ENCODE measurements at regions not wholly inside any gene's neighbourhood (a gene's known extent, or its start where the extent isn't known, plus 50 kb on each side); places are given as distances from the start of the nearest gene placed in this dataset.

- DNase-seq (ENCODE audit: low read depth) = no peak
These were observed 1119.9 kb upstream of the AUTS2 start for GRCh38 chr7:68478326-68478725.

GRCh38 chr7:68482800-68483199 is 1115.5 kb upstream of the AUTS2 start:
- no peak for DNase-seq (ENCODE audit: low read depth)

- DNase-seq (ENCODE audit: low read depth) = no peak
These were observed 1113.5 kb upstream of the AUTS2 start for GRCh38 chr7:68484731-68485130.

GRCh38 chr7:68485253-68485917 is 1112.9 kb upstream of the AUTS2 start:
- DNase-seq (ENCODE audit: low read depth) = no peak

GRCh38 chr7:68488341-68489060 is 1109.8 kb upstream of the AUTS2 start:
- DNase-seq (ENCODE audit: low read depth) = no peak

GRCh38 chr7:68491523-68492358 is 1106.5 kb upstream of the AUTS2 start:
- DNase-seq (ENCODE audit: low read depth) = no peak

- no peak for DNase-seq (ENCODE audit: low read depth)
These were observed 1106.0 kb upstream of the AUTS2 start for GRCh38 chr7:68492359-68492690.

- DNase-seq (ENCODE audit: low read depth) = no peak
These were observed 1094.9 kb upstream of the AUTS2 start for GRCh38 chr7:68503400-68503799.

- no peak for DNase-seq (ENCODE audit: low read depth)
These were observed 1093.6 kb upstream of the AUTS2 start for GRCh38 chr7:68504716-68505115.

- DNase-seq (ENCODE audit: low read depth) = no peak
These were observed 1092.6 kb upstream of the AUTS2 start for GRCh38 chr7:68505721-68506120.

- no peak for DNase-seq (ENCODE audit: low read depth)
These were observed 1090.6 kb upstream of the AUTS2 start for GRCh38 chr7:68507668-68508067.

GRCh38 chr7:68509054-68509453 is 1089.2 kb upstream of the AUTS2 start:
- DNase-seq (ENCODE audit: low read depth) = no peak

GRCh38 chr7:68509603-68510002 is 1088.7 kb upstream of the AUTS2 start:
- no peak for DNase-seq (ENCODE audit: low read depth)

GRCh38 chr7:68511281-68511680 is 1087.0 kb upstream of the AUTS2 start:
- no peak for DNase-seq (ENCODE audit: low read depth)

GRCh38 chr7:68512466-68512865 is 1085.8 kb upstream of the AUTS2 start:
- DNase-seq (ENCODE audit: low read depth) = no peak

GRCh38 chr7:68518060-68518459 is 1080.2 kb upstream of the AUTS2 start:
- no peak for DNase-seq (ENCODE audit: low read depth)

GRCh38 chr7:68524126-68524525 is 1074.1 kb upstream of the AUTS2 start:
- no peak for DNase-seq (ENCODE audit: low read depth)

GRCh38 chr7:68529221-68529620 is 1069.1 kb upstream of the AUTS2 start:
- no peak for DNase-seq (ENCODE audit: low read depth)

GRCh38 chr7:68535266-68535665 is 1063.0 kb upstream of the AUTS2 start:
- no peak for DNase-seq (ENCODE audit: low read depth)

GRCh38 chr7:68537051-68537773 is 1061.1 kb upstream of the AUTS2 start:
- DNase-seq (ENCODE audit: low read depth) = no peak

GRCh38 chr7:68537774-68538071 is 1060.6 kb upstream of the AUTS2 start:
- DNase-seq (ENCODE audit: low read depth) = no peak

GRCh38 chr7:68542831-68543230 is 1055.4 kb upstream of the AUTS2 start:
- DNase-seq (ENCODE audit: low read depth) = no peak

GRCh38 chr7:68544851-68545250 is 1053.4 kb upstream of the AUTS2 start:
- DNase-seq (ENCODE audit: low read depth) = no peak
